ENCODE measurements at regions not wholly inside any gene's neighbourhood (a gene's known extent, or its start where the extent isn't known, plus 50 kb on each side); places are given as distances from the start of the nearest gene placed in this dataset.
A peak's percentile ranks its signal among the peaks of the same experiment; 100 is the strongest.

GRCh38 chr15:91759560-91759959 lies 93.9 kb upstream of the SLCO3A1 start:
- no peak for DNase-seq
- no peaks in the 10 kb centered on the region for H3K9me3 ChIP-seq
- peaks cover 0 to 11% of the 10 kb centered on the region in 2 donors for H3K27me3 ChIP-seq
- intact Hi-C loops (cut with DNase I): no loop called here
- no peak overlapping the region for H3K27ac ChIP-seq
- no peaks in the 10 kb centered on the region for H3K4me1 ChIP-seq
- no peak overlapping the region for H3K4me3 ChIP-seq
- H3K36me3 ChIP-seq: no peaks in the 10 kb centered on the region
- TF ChIP-seq, protein P1, sequence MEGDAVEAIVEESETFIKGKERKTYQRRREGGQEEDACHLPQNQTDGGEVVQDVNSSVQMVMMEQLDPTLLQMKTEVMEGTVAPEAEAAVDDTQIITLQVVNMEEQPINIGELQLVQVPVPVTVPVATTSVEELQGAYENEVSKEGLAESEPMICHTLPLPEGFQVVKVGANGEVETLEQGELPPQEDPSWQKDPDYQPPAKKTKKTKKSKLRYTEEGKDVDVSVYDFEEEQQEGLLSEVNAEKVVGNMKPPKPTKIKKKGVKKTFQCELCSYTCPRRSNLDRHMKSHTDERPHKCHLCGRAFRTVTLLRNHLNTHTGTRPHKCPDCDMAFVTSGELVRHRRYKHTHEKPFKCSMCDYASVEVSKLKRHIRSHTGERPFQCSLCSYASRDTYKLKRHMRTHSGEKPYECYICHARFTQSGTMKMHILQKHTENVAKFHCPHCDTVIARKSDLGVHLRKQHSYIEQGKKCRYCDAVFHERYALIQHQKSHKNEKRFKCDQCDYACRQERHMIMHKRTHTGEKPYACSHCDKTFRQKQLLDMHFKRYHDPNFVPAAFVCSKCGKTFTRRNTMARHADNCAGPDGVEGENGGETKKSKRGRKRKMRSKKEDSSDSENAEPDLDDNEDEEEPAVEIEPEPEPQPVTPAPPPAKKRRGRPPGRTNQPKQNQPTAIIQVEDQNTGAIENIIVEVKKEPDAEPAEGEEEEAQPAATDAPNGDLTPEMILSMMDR (IDR thresholded peaks at IDR 0.05): no peak
- no peak for ATAC-seq

DNA sequence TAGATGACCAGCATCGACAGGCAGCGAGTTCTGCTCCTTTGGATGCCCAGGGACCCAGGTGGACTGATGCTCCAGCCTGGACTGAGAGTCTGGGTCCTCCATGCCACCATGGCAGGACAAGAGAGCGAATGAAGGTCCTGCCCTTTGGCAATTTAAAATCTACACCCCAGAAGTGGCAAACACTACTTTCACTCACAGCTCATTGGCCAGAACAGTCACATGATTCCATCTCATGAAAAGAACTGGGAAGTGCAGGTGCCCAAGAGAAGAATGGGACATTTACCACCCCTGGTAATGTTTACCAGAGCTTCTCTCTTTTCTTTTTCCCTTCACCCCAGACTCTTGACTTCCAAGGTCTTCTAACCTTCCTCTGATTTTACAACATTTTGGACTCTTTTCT lies 87.8 kb upstream of the SLCO3A1 start:
- no peak for ATAC-seq

GRCh38 chr15:91769476-91769875 lies 84.0 kb upstream of the SLCO3A1 start:
- H3K4me1 ChIP-seq: no peaks in the 10 kb centered on the region
- no peak for ATAC-seq

More for the DNA sequence above, 87.8 kb upstream of the SLCO3A1 start:
- intact Hi-C loops (cut with DNase I): no loop called here
- Histone ChIP-seq H3K9me3 (no peaks in the 10 kb centered on the region), H3K36me3 (no peaks in the 10 kb centered on the region), H3K4me1 (no peaks in the 10 kb centered on the region), H3K27me3 (no peaks in the 10 kb centered on the region), H3K4me3 (no peak overlapping the region), H3K27ac (no peak overlapping the region)
- DNase-seq: no peak
- TF ChIP-seq, protein P1 (IDR thresholded peaks at IDR 0.05): no peak

GRCh38 chr15:91769894-91770293 lies 83.6 kb upstream of the SLCO3A1 start:
- DNase-seq: peak in 2 of 4 donors; percentile 43 to 61
- Histone ChIP-seq H3K4me1 (no peaks in the 10 kb centered on the region), H3K27me3 (no peaks in the 10 kb centered on the region), H3K36me3 (no peaks in the 10 kb centered on the region), H3K4me3 (no peak overlapping the region), H3K27ac (no peak overlapping the region), H3K9me3 (no peaks in the 10 kb centered on the region)
- TF ChIP-seq, protein P1 (IDR thresholded peaks at IDR 0.05): no peak
- intact Hi-C loops (cut with DNase I): no loop called here
- no peak for ATAC-seq

More at GRCh38 chr15:91769476-91769875, 84.0 kb upstream of the SLCO3A1 start:
- no peak overlapping the region for H3K4me3 ChIP-seq
- TF ChIP-seq, protein P1 (IDR thresholded peaks at IDR 0.05): no peak
- H3K36me3 ChIP-seq: no peaks in the 10 kb centered on the region
- DNase-seq: peak in 2 of 4 donors; percentile 60 to 74
- no peaks in the 10 kb centered on the region for H3K27me3 ChIP-seq
- intact Hi-C loops (cut with DNase I): no loop called here
- no peaks in the 10 kb centered on the region for H3K9me3 ChIP-seq
- no peak overlapping the region for H3K27ac ChIP-seq

- no peak overlapping the region for H3K27ac ChIP-seq
- H3K9me3 ChIP-seq: no peaks in the 10 kb centered on the region
- peaks cover 0 to 14% of the 10 kb centered on the region in 2 donors for H3K4me1 ChIP-seq
- DNase-seq: no peak
- ATAC-seq: no peak
- H3K36me3 ChIP-seq: no peaks in the 10 kb centered on the region
- no peak overlapping the region for H3K4me3 ChIP-seq
- no peaks in the 10 kb centered on the region for H3K27me3 ChIP-seq
- intact Hi-C loops (cut with DNase I): no loop called here
- TF ChIP-seq, protein P1 (IDR thresholded peaks at IDR 0.05): no peak
These were observed 77.4 kb upstream of the SLCO3A1 start for GRCh38 chr15:91776104-91776503.

Data from left lung (tissue), 4 donors.